ENCODE measurements at regions not wholly inside any gene's neighbourhood (a gene's known extent, or its start where the extent isn't known, plus 50 kb on each side); places are given as distances from the start of the nearest gene placed in this dataset.

DNA sequence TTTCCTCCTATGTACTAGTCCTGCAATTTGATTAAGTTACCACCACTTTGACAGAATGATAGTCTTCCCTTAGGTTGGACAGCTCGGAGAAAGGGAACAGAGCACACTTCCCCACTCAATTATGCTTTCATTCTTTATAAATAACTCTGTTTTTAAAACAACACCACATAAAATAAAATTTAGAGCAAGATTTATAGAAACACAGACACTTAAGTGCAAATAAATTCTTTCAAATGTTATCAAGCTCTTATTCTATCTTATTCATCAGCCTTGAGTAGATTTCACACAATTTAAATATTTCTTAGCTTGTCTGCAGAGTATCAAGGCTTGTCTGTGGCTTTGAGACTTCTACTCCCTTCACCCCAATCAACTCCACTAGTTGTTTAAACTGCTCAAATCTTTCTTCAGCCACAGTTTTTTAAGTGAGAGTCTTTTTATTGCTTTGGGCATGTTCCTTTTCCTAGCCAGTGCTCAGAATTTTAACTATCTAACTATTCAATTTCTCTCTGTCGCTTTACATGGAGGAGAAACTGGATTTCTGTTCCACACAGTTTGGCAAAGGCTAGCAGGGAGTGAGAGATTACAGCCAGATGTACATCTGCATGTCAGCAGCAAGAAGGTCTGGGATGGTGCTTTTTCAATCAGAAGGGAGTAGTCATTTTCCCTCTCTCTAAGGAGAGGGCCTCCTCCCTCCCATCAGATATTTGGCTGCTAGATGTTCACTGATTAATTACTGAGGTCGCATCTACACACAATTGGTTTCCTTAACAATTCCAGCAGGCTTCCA lies 53.1 kb upstream of the PLAC1 start:
- Histone ChIP-seq H3K27me3 (replicated peaks) (no peaks in the 10 kb centered on the region), H3K36me3 (no peaks in the 10 kb centered on the region), H3K27ac (no peak overlapping the region), H3K9me3 (replicated peaks) (no peaks in the 10 kb centered on the region), H3K4me3 (no peak overlapping the region), H3K4me1 (replicated peaks) (no peaks in the 10 kb centered on the region)
- DNase-seq (ENCODE audit: low read depth in 1 of 2, low spot score in 2 of 2) = no peak
